Tibial nerve (tissue), 3 donors: ENCODE measurements at regions not wholly inside any gene's neighbourhood (a gene's known extent, or its start where the extent isn't known, plus 50 kb on each side); places are given as distances from the start of the nearest gene placed in this dataset.

Source experiments
- CTCF ChIP-seq, 5 experiments: fragments of 200-600 bp in 3 of 5; fragments of 450-650 bp in 2 of 5; sonication (generic) in 3 of 5; IDR thresholded peaks; one replicate each; pipeline ENCODE4 v1.5.1; 2016 to 2019; ENCODE audit warnings: antibody characterized with exemption in 5 of 5, mild to moderate bottlenecking in 3 of 5, moderate library complexity in 2 of 5
- POLR2A ChIP-seq, 2 donors: fragments of 450-650 bp; IDR thresholded peaks; one replicate each; pipeline ENCODE4 v1.6.1; 2017; ENCODE audit warnings: antibody characterized with exemption in 2 of 2, mild to moderate bottlenecking in 2 of 2, moderate library complexity in 2 of 2

GRCh38 chrX:120742946-120743665, 113.3 kb upstream of the C1GALT1C1 start:
- no peak for TF ChIP-seq CTCF (IDR thresholded peaks at IDR 0.05)
- TF ChIP-seq POLR2A (IDR thresholded peaks at IDR 0.05), result no peak
